GM12891 (cell line): ENCODE measurements at regions not wholly inside any gene's neighbourhood (a gene's known extent, or its start where the extent isn't known, plus 50 kb on each side); places are given as distances from the start of the nearest gene placed in this dataset.

Experiments used
- POLR2AphosphoS5 ChIP-seq: IDR thresholded peaks from 2 replicates; pipeline ENCODE4 v1.6.1; 2011; ENCODE audit warnings: low read depth, low read length, control low read depth
- TAF1 ChIP-seq: IDR thresholded peaks from 2 replicates; pipeline ENCODE4 v1.6.1; 2011; ENCODE audit warnings: low read depth, low read length, control low read depth

DNA sequence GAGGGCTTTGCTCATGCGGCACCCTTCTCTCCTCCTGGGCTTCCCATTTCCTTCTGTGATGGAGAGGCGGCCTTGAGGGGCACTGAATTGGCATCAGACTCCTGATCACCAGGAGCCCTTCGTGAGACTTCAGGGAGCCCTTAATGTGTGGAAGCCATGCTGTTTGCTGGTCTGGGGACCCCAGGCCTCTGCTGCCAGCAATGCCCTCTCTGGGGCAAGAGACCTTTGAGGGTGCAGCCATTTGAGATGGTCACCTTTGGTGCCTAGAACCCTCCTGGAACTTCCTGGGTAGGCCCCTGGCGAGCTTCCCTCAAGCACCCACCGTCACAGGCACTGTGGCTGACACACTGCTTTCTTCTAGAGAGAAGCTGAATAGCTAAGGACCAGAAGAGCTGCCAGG lies 338.7 kb upstream of the IRX4 start:
- TF ChIP-seq TAF1 (no peak), POLR2AphosphoS5 (no peak)
